ENCODE measurements at regions not wholly inside any gene's neighbourhood (a gene's known extent, or its start where the extent isn't known, plus 50 kb on each side); places are given as distances from the start of the nearest gene placed in this dataset.

DNA sequence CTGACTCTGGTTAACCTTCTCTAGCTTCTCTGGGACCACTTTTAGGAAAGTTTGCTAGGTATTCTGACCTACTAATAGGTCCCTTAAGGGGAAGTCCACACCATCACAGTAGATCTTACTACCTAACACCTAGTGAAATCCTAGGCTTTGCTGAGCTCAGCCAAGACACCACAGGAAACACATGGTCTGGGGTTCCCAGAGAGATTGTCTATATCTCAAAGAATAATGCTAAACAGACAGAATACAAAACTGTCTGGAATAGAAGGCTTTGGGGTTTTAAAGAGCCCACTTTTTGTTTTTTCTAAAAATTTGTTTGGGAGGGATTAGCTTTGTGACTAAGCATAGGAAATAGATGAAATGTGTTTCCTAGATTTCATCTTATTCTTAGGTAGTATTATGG, 395.1 kb downstream of the ARHGEF28 start:
- TF ChIP-seq, protein P1, sequence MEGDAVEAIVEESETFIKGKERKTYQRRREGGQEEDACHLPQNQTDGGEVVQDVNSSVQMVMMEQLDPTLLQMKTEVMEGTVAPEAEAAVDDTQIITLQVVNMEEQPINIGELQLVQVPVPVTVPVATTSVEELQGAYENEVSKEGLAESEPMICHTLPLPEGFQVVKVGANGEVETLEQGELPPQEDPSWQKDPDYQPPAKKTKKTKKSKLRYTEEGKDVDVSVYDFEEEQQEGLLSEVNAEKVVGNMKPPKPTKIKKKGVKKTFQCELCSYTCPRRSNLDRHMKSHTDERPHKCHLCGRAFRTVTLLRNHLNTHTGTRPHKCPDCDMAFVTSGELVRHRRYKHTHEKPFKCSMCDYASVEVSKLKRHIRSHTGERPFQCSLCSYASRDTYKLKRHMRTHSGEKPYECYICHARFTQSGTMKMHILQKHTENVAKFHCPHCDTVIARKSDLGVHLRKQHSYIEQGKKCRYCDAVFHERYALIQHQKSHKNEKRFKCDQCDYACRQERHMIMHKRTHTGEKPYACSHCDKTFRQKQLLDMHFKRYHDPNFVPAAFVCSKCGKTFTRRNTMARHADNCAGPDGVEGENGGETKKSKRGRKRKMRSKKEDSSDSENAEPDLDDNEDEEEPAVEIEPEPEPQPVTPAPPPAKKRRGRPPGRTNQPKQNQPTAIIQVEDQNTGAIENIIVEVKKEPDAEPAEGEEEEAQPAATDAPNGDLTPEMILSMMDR (IDR thresholded peaks at IDR 0.05), result no peak

DNA sequence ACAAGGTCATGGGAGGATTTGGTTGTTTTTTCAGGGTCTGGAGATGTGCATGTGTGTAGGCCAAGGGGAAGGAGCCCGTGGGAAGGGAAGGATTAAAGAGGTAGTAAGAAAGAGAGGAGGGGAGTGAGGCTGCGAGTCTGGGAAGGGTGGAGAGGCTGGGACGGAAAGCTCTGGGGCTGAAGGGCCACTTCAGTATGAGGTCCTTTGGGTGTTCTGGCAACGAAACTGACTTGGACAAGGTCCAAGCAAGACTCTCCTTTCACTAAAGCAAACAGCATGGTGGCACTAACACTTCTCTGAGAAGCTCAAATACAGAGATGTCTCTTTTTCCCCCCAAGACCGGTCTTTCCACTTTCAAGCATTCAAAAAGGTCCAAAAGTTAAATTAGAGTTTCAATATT, 394.5 kb downstream of the ARHGEF28 start:
- TF ChIP-seq, protein P1 (IDR thresholded peaks at IDR 0.05), result no peak

DNA sequence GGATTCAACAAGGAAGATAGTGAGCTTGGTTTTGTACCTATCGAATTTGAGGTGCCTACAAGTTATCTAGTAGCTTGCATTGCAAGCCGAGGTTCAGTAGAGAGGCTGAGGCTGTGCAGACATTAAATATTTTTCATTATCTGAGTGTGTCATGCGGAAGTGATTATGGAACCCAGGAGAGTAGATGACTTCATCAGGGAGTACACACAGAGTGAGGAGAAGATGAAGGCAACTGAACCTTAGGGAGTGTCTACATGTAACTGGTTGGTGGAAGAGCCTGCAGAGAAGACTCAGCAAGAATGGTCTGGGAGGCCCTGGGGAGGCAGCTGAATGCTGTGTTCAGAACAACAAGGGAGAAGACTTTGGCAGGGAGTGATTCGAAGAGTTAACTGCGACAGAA, 393.9 kb downstream of the ARHGEF28 start:
- TF ChIP-seq, protein P1 (IDR thresholded peaks at IDR 0.05), result no peak

DNA sequence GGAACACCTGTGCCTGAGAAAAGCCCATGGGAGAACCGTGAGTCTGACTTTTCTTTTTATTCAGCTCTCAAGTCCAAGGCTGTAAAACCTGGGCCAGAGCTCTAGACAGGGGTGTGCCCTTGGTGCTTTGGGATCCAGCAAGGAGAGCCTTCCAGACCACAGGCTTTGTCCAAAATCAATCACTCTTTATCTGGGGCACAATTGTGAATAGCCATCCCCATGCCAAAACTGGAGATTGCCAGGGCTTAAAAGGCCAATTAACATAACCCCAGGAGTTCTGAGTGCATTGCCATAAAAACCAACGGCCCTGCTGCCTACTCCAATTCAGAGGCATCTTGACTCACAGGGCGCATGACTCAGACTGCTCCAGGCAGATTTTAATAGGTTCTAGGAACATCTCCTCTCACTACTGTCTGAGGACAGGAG, 391.8 kb downstream of the ARHGEF28 start:
- TF ChIP-seq, protein P1 (IDR thresholded peaks at IDR 0.05), result no peak

DNA sequence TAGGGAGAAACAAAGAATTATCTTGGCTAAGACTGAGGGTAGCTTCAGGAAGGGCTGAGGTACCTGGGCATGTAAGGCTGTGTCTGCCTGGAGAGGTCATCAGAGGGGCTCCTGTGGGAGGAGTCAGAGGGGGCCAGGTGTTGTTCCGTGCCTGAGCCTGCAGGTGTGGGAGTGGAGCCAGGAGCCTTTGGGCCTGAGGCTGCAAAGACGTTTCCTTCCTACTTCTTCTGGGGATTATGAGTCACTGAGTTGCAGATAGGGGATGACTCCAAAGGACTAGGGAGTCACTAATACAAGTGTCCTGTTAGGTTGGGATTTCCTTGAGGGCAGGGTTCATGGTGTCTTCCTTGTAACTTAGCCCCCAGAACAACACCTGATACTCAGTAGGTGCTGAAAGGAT, 391.1 kb downstream of the ARHGEF28 start:
- TF ChIP-seq, protein P1 (IDR thresholded peaks at IDR 0.05), result no peak

DNA sequence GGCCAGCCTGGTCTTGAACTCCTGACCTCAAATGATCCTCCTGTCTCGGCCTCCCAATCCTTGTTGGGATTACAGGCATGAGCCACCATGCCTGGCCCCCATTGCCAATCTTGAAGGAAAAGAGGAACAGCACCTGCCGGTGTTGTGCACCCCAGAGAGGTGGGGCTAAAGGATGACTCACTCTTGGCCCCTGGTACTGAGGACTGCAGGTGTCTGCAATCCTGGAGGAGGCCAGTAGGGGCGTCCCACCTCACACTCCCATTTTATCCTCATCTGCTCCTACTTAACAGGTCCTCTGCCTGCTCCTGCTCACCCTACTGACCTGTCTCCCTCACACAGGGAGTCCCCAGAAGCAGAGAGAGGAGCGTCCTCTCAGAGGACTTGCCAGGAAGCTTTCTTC, 390.4 kb downstream of the ARHGEF28 start:
- TF ChIP-seq, protein P1 (IDR thresholded peaks at IDR 0.05), result peak; percentile 10; the same call in 1 of the 2 replicates

DNA sequence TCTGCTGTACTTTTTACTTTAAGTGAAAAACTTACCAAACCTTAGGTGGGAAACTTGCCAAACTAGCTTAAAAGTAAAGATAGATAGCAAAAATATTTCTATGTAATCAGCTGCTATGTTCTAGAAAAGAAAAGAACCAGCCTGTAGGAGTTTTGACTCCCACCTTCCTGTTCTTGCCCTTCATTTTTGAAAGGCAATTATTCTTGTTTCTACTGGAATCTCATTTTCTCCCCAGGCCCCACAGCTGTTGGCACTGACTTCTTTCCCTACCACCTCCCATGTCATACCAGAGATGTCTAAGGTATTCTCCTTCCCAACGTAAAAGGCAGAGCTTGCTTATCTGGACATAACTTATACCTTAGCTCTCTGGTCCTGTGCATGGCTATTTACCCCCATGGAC, 389.7 kb downstream of the ARHGEF28 start:
- TF ChIP-seq, protein P1 (IDR thresholded peaks at IDR 0.05), result no peak

DNA sequence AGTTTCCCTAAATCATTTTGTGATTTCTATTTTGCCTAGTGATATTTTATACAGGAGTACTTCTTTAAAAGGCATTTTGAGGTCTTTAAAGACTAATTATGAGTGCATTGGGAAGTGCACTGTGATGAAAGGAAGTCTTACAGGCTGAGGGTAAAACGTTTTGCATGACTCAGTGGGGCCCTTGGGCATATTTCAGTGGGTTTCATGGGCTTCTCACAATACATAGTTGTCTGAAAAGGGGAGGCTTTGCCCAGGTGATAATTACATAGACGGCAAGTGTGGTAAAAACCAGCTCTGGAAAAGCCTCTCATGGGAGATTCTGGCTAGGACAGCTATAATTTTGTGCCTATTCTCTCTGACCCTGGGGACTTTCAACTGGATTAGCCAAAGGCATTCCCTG, 387.2 kb downstream of the ARHGEF28 start:
- TF ChIP-seq, protein P1 (IDR thresholded peaks at IDR 0.05), result no peak

Data from LNCAP (cell line).